GM12878 (cell line): ENCODE measurements at regions not wholly inside any gene's neighbourhood (a gene's known extent, or its start where the extent isn't known, plus 50 kb on each side); places are given as distances from the start of the nearest gene placed in this dataset.

Experiments used
- BHLHE40 ChIP-seq, 2 experiments: fragments of 450-650 bp in 1 of 2; IDR thresholded peaks; 2 replicates each; pipeline ENCODE4 v1.6.1; 2011 to 2017; ENCODE audit warnings: low read depth in 2 of 2, borderline replicate concordance in 1 of 2, improper control_type of control experiment in 1 of 2, low read length in 1 of 2, mild to moderate bottlenecking in 1 of 2
- CUX1 ChIP-seq: IDR thresholded peaks from 2 replicates; pipeline ENCODE4 v1.6.1; 2012; ENCODE audit warnings: improper control_type of control experiment, low read depth, low read length; ENCODE audit not compliant: insufficient replicate concordance
- RAD51 ChIP-seq: fragments of 450-650 bp; IDR thresholded peaks from 2 replicates; pipeline ENCODE4 v1.6.1; 2016; ENCODE audit warnings: moderate library complexity, mild to moderate bottlenecking, inconsistent platforms
- ZNF592 ChIP-seq: fragments of 450-650 bp; IDR thresholded peaks from 2 replicates; pipeline ENCODE4 v1.6.1; 2017; ENCODE audit warnings: mild to moderate bottlenecking, moderate library complexity

GRCh38 chr4:163614866-163615265, 120.4 kb downstream of the TMA16 start (continued):
- no peak for TF ChIP-seq ZNF592
- no peak for TF ChIP-seq BHLHE40 (IDR thresholded peaks at IDR 0.05; ENCODE audit: borderline replicate concordance in 1 of 2, low read depth in 2 of 2, low read length in 1 of 2)
- TF ChIP-seq CUX1 = no peak
- no peak for TF ChIP-seq RAD51
